SW 1271 (cell line): ENCODE measurements at regions not wholly inside any gene's neighbourhood (a gene's known extent, or its start where the extent isn't known, plus 50 kb on each side); places are given as distances from the start of the nearest gene placed in this dataset.
"Not testable (repeated sequence)": the region's sequence is repeated elsewhere in the genome, so short reads cannot be mapped to it uniquely, and the experiment has no call there.

Source experiments
- DNase-seq, 2 experiments: peaks; one replicate each; lab custom pipeline; 2025; lab: John Stamatoyannopoulos, UW

- no peak for DNase-seq
These were observed 79.1 kb upstream of the MYL10 start for GRCh38 chr7:101708223-101708622.

- DNase-seq = no peak
These were observed 83.6 kb upstream of the MYL10 start for GRCh38 chr7:101712652-101713051.

GRCh38 chr7:101714097-101714496 is 85.0 kb upstream of the MYL10 start:
- no peak for DNase-seq

- DNase-seq = no peak
These were observed 88.7 kb upstream of the MYL10 start for GRCh38 chr7:101717628-101718357.

- DNase-seq = no peak
These were observed 89.4 kb upstream of the MYL10 start for GRCh38 chr7:101718363-101719122.

GRCh38 chr7:101719123-101719470 is 90.0 kb upstream of the MYL10 start:
- DNase-seq = no peak

GRCh38 chr7:101720324-101720723 is 91.2 kb upstream of the MYL10 start:
- DNase-seq = no peak

GRCh38 chr7:101722247-101722646 is 93.2 kb upstream of the MYL10 start:
- DNase-seq = no peak

- DNase-seq = no peak
These were observed 93.6 kb upstream of the CUX1 start for GRCh38 chr7:101723835-101724234.

- DNase-seq = no peak
These were observed 92.5 kb upstream of the CUX1 start for GRCh38 chr7:101724957-101725356.

- no peak for DNase-seq
These were observed 91.5 kb upstream of the CUX1 start for GRCh38 chr7:101725921-101726320.

- no peak for DNase-seq
These were observed 90.2 kb upstream of the CUX1 start for GRCh38 chr7:101727184-101727583.

- no peak for DNase-seq
These were observed 89.3 kb upstream of the CUX1 start for GRCh38 chr7:101728128-101728527.

GRCh38 chr7:101728873-101729240 is 88.6 kb upstream of the CUX1 start:
- not testable (repeated sequence) for DNase-seq

- DNase-seq = no peak
These were observed 88.1 kb upstream of the CUX1 start for GRCh38 chr7:101729241-101729883.

GRCh38 chr7:101731502-101732084 is 85.8 kb upstream of the CUX1 start:
- no peak for DNase-seq

GRCh38 chr7:101733713-101734475 is 83.5 kb upstream of the CUX1 start:
- DNase-seq = no peak

GRCh38 chr7:101736084-101736483 is 81.3 kb upstream of the CUX1 start:
- DNase-seq = no peak

- no peak for DNase-seq
These were observed 77.5 kb upstream of the CUX1 start for GRCh38 chr7:101739775-101740398.

GRCh38 chr7:101740981-101741725 is 76.3 kb upstream of the CUX1 start:
- DNase-seq = no peak
